ENCODE measurements at regions not wholly inside any gene's neighbourhood (a gene's known extent, or its start where the extent isn't known, plus 50 kb on each side); places are given as distances from the start of the nearest gene placed in this dataset.
"Not testable (repeated sequence)": the region's sequence is repeated elsewhere in the genome, so short reads cannot be mapped to it uniquely, and the experiment has no call there.

GRCh38 chr4:30837861-30838260, 117.7 kb downstream of the PCDH7 start:
- no peak for DNase-seq

- no peak for DNase-seq
Measured at GRCh38 chr4:30838331-30838730, 118.2 kb downstream of the PCDH7 start.

GRCh38 chr4:30839583-30840520, 119.7 kb downstream of the PCDH7 start:
- no peak for DNase-seq

DNA sequence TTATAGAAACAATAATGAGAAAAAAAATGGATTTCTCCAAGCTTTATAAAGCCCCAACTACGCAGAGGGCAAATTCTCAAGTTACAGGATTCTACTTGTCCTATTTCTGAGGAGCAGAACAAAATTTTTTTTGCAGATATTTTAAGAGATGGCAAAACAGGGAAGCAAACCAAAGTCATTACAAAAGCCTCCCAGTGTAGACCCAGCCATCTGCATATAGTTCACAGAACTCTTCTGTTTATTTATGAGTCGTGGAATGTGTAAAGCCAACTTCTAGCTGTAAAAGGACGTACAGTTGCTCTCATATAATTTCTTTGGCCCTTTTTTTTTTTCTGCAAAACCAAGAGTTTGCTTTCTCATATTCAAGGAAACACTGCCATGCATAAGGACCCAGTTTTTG, 120.4 kb downstream of the PCDH7 start:
- DNase-seq = no peak

GRCh38 chr4:30842142-30842541, 122.0 kb downstream of the PCDH7 start:
- no peak for DNase-seq

- DNase-seq = no peak
Measured at GRCh38 chr4:30842689-30843088, 122.5 kb downstream of the PCDH7 start.

DNA sequence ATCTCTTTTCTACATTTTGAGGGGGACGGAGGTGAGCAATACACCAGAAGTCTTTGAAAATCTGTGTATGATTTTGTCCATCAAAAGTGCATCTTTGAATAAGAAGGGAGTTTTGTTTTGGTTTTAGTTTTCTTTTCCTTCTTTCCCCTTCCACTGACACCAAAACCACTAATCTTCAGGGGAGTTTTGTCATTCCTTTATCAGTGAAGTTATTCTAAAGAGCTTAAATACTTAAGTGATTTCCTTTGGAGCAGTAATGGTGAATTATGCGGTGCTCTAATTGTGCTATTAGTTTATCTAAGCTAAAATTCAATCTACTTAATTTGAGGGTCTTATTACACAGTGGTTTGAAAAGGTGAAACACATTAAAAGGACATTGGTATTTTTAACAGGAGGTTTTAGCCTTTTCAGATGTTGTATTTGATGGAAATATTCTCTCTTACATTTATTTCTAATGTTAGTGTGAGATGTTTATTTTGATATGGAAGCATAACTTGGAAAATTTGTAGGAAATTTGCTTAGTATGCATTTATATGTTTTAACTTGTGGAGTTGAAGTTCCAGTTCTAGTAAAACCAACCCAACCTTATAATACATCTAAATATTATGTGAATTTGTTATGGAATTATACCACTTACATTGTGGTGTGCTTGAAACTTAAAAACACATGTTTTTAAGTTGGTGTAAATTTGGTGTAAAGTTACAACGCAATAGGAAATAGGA, 124.9 kb downstream of the PCDH7 start:
- DNase-seq = no peak

- no peak for DNase-seq
Measured at GRCh38 chr4:30847167-30847566, 127.0 kb downstream of the PCDH7 start.

- DNase-seq = no peak
Measured at GRCh38 chr4:30847958-30848357, 127.8 kb downstream of the PCDH7 start.

DNA sequence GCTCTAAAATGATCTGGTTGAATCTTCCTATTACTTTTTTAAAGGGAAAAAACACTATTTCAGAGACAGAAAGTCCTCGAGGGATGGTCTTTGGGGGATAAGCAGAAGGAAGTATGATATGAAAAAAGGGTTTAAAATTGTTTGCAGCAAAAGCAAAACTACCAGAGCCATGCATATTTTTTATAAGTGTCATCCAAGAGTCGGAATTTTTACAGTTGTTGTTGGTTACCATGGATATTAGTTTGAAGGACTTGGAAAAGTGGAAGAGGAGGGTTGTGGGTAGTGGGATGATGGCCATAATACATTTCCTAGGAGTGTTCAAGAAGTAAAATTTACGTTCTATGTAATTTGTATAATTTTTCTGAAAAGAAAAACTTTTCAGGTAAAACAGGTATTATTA, 134.4 kb downstream of the PCDH7 start:
- DNase-seq = no peak

GRCh38 chr4:30855232-30855631, 135.1 kb downstream of the PCDH7 start:
- no peak for DNase-seq

GRCh38 chr4:30856795-30857564, 136.8 kb downstream of the PCDH7 start:
- DNase-seq = no peak

- no peak for DNase-seq
Measured at GRCh38 chr4:30860978-30861377, 140.8 kb downstream of the PCDH7 start.

DNA sequence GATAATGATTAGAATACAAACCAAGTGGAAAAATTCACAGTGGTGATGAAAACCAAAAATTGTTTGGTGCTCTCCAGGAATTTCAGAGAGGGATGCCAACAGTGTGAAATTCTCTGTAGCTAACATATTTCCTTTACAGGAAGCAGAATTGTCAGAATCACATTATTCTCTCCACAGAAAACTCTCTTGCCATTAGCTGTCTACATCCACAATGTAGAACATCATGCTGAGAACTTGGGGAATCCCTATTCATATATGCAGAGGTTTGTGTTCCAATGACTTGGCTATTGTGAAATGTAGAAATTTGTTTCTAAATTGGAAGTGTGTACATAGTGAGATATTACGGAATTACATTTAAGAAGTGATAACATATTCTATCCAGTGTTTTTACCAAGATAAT, 142.0 kb downstream of the PCDH7 start:
- DNase-seq = no peak

GRCh38 chr4:30863021-30863420, 142.9 kb downstream of the PCDH7 start:
- DNase-seq = no peak

DNA sequence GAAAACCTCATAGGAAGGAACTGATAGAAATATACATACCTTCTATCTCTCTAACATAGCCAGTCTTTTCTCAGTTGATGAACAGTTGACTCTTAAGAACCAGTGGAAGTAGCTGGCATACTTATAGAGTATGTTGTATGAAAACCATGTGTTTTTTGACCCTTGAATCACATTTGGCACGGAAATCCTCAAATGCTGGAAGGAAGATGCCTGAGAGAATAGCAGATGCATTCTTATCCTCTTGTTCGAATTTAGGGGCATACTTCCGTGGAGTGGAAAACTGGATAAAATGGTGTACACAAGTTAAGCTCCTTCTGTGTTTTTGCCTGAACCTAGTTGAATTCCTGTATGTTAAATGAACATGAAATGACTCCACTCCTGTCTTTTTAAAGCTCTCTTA, 145.5 kb downstream of the PCDH7 start:
- DNase-seq = no peak

GRCh38 chr4:30866346-30866745, 146.2 kb downstream of the PCDH7 start:
- no peak for DNase-seq

DNA sequence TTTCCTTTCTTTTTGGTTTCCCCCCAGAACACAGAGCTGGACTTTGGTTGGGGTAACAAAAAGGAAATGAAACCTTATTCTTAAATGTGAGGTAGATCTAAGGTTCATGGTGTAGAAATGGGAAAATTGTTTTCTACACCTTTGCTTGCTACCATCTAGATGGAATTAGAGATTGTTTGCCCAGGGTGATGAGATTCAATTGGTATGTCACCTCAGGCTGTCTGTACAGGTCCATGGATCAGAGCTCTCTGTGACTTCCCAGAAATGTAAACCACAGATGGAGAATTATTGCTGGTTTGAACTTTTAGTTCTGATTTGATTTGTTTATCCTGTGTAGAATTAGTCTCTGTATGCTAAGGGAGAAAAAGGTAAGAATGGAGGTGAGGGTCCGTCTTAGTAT, 146.7 kb downstream of the PCDH7 start:
- no peak for DNase-seq

DNA sequence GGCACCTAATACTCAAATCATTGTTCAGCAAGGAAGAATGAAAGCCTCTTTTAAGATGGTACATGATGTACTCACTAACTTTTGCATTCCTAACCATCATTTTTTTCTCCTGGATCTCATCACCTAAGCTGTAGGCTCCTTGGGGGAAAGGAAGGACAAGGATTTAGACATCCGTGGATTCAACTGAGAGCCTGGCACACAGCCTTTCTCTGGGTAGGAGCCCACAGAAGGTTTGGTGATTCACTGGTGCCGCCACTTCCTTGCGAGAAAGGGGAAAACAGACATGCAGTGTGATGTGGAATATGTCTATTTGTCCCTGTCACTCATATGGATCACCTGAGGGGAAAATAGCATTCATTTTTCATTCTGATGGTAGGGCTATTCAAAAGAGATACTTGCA, 147.3 kb downstream of the PCDH7 start:
- no peak for DNase-seq

DNA sequence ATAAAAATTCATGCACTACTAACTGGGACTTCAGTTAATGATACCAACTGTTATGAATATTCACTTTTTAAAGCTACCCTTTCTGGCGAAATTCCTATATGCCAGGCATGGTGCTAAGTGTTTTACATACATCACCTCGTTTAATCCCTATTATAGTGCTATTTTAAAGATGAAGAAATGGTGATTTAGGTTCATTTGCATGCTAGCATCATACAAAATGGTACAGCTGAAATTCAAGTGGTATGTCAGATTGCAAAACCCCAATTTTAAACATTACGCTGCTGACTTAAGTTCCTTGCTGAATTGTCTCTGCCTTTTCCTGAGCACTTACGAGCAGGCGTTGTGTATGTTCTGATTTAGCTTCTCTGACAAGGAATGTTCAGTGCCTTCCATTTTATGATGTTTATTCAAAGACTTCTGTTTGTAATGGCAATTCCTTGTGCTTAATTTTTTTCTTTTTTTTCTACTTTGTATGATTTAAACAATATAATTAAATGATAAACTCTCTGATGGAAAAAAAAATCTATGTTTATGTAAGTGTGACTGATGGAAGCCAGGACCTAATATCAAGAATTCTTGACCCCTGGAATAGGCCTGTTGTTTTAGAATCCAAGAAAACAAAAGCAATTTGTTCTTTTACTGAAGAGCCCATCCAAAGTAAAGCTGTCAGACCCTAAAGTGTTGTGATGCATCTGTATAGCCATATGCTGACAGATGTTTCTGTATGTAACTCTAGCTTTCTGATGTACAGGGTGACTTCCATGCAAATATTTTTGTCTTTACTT, 148.1 kb downstream of the PCDH7 start:
- DNase-seq = no peak

DNA sequence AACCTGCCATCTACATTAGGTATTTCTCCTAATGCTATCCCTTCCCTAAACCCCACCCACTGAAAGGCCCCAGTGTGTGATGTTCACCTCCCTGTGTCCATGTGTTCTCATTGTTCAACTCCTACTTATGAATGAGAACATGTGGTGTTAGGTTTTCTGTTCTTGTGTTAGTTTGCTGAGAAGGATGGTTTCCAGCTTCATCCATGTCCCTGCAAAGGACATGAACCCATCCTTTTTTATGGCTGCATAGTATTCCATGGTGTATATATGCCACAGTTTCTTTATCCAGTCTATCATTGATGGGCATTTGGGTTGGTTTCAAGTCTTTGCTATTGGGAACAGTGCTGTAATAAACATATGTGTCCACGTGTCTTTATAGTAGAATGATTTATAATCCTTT, 149.2 kb downstream of the PCDH7 start:
- not testable (repeated sequence) for DNase-seq

DNA sequence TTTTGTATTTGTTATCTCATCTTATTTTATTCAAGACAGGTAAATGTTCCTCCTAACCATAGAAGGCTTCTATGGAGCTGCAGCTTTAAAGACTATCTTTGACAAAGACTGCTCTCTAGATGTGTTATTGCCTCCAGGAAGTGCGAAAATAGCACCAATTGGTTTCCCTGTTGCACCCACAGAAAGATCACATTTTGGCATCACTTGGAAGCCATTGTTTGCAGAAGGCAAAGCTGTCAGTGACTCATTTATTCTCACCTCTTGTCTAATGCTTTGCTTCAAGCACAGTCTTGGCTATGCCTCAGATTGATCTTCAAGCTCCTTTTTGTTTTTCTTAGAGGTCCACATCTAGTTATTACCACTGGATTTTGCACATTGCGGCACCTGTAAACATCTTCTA, 150.3 kb downstream of the PCDH7 start:
- DNase-seq = no peak

Data from right kidney (tissue), 1 donor.